ENCODE measurements at regions not wholly inside any gene's neighbourhood (a gene's known extent, or its start where the extent isn't known, plus 50 kb on each side); places are given as distances from the start of the nearest gene placed in this dataset.

GRCh38 chr2:136557203-136557602, 208.1 kb upstream of the THSD7B start:
- Histone ChIP-seq H3K36me3 (ENCODE audit: control insufficient read depth, insufficient read depth, low read length) (no peaks in the 10 kb centered on the region), H3K27me3 (ENCODE audit: control insufficient read depth, insufficient read depth, low read length) (no peaks in the 10 kb centered on the region), H3K4me3 (ENCODE audit: low read depth, low read length) (no peak overlapping the region)
- no peak for DNase-seq (ENCODE audit: low read depth)
- no peak for TF ChIP-seq CTCF (IDR thresholded peaks at IDR 0.05; ENCODE audit: insufficient read depth, low read length, poor library complexity, severe bottlenecking)

GRCh38 chr2:136550181-136550580, 215.2 kb upstream of the THSD7B start:
- no peak overlapping the region for H3K4me3 ChIP-seq (ENCODE audit: low read depth, low read length)
- no peaks in the 10 kb centered on the region for H3K36me3 ChIP-seq (ENCODE audit: control insufficient read depth, insufficient read depth, low read length)
- no peak for DNase-seq (ENCODE audit: low read depth)
- no peaks in the 10 kb centered on the region for H3K27me3 ChIP-seq (ENCODE audit: control insufficient read depth, insufficient read depth, low read length)
- no peak for TF ChIP-seq CTCF (IDR thresholded peaks at IDR 0.05; ENCODE audit: insufficient read depth, low read length, poor library complexity, severe bottlenecking)

- TF ChIP-seq CTCF (IDR thresholded peaks at IDR 0.05; ENCODE audit: insufficient read depth, low read length, poor library complexity, severe bottlenecking) = no peak
- no peaks in the 10 kb centered on the region for H3K27me3 ChIP-seq (ENCODE audit: control insufficient read depth, insufficient read depth, low read length)
- DNase-seq (ENCODE audit: low read depth) = no peak
- H3K36me3 ChIP-seq (ENCODE audit: control insufficient read depth, insufficient read depth, low read length) = no peaks in the 10 kb centered on the region
- no peak overlapping the region for H3K4me3 ChIP-seq (ENCODE audit: low read depth, low read length)
Observed at GRCh38 chr2:136539355-136539754, 226.0 kb upstream of the THSD7B start.

GRCh38 chr2:136538489-136538888, 226.9 kb upstream of the THSD7B start:
- Histone ChIP-seq H3K36me3 (ENCODE audit: control insufficient read depth, insufficient read depth, low read length) (no peaks in the 10 kb centered on the region), H3K27me3 (ENCODE audit: control insufficient read depth, insufficient read depth, low read length) (no peaks in the 10 kb centered on the region), H3K4me3 (ENCODE audit: low read depth, low read length) (no peak overlapping the region)
- no peak for DNase-seq (ENCODE audit: low read depth)
- no peak for TF ChIP-seq CTCF (IDR thresholded peaks at IDR 0.05; ENCODE audit: insufficient read depth, low read length, poor library complexity, severe bottlenecking)

- no peak for TF ChIP-seq CTCF (IDR thresholded peaks at IDR 0.05; ENCODE audit: insufficient read depth, low read length, poor library complexity, severe bottlenecking)
- H3K27me3 ChIP-seq (ENCODE audit: control insufficient read depth, insufficient read depth, low read length) = no peaks in the 10 kb centered on the region
- H3K4me3 ChIP-seq (ENCODE audit: low read depth, low read length) = no peak overlapping the region
- no peaks in the 10 kb centered on the region for H3K36me3 ChIP-seq (ENCODE audit: control insufficient read depth, insufficient read depth, low read length)
- no peak for DNase-seq (ENCODE audit: low read depth)
Observed at GRCh38 chr2:136534811-136535210, 230.5 kb upstream of the THSD7B start.

GRCh38 chr2:136532171-136532570, 233.2 kb upstream of the THSD7B start:
- no peak for TF ChIP-seq CTCF (IDR thresholded peaks at IDR 0.05; ENCODE audit: insufficient read depth, low read length, poor library complexity, severe bottlenecking)
- no peak for DNase-seq (ENCODE audit: low read depth)
- H3K27me3 ChIP-seq (ENCODE audit: control insufficient read depth, insufficient read depth, low read length) = no peaks in the 10 kb centered on the region
- no peak overlapping the region for H3K4me3 ChIP-seq (ENCODE audit: low read depth, low read length)
- H3K36me3 ChIP-seq (ENCODE audit: control insufficient read depth, insufficient read depth, low read length) = no peaks in the 10 kb centered on the region

All from kidney epithelial cell (primary cell).